Right atrium auricular region (tissue), 2 donors: ENCODE measurements at regions not wholly inside any gene's neighbourhood (a gene's known extent, or its start where the extent isn't known, plus 50 kb on each side); places are given as distances from the start of the nearest gene placed in this dataset.
"Not testable (repeated sequence)": the region's sequence is repeated elsewhere in the genome, so short reads cannot be mapped to it uniquely, and the experiment has no call there.

ENCODE experiments used
- DNase-seq: peaks from one replicate; pipeline ENCODE4 v3.0.0-alpha.2; 2019; ENCODE audit warnings: low spot score
- H3K27ac ChIP-seq, 2 donors: fragments of 200-600 bp; sonication (generic); 1 replicate in 1 of 2; 2 replicates in 1 of 2; pipeline ENCODE4 v1.5.1; 2016 to 2019
- H3K27me3 ChIP-seq, 2 donors: fragments of 200-600 bp; sonication (generic); one replicate each; pipeline versions ENCODE4 v1.5.1 to v1.6.0; 2017 to 2019
- H3K36me3 ChIP-seq: fragments of 200-600 bp; sonication (generic); one replicate; pipeline ENCODE4 v1.5.1; 2016
- H3K4me1 ChIP-seq, 2 donors: fragments of 200-600 bp; sonication (generic); one replicate each; pipeline versions ENCODE4 v1.5.1 to v1.6.0; 2017 to 2019
- H3K4me3 ChIP-seq, 2 donors: fragments of 200-600 bp; sonication (generic); 1 replicate in 1 of 2; 2 replicates in 1 of 2; pipeline ENCODE4 v1.5.1; 2017 to 2019; ENCODE audit warnings: mild to moderate bottlenecking in 1 of 2, moderate library complexity in 1 of 2
- H3K9me3 ChIP-seq, 2 donors: fragments of 200-600 bp; sonication (generic); one replicate each; pipeline ENCODE4 v1.5.1; 2019
- CTCF ChIP-seq, 2 donors: fragments of 200-600 bp; sonication (generic); IDR thresholded peaks; one replicate each; pipeline ENCODE4 v1.5.1; 2019; ENCODE audit warnings: antibody characterized with exemption in 2 of 2

GRCh38 chrX:121546317-121546716, 498.9 kb downstream of the GLUD2 start:
- Histone ChIP-seq H3K36me3 (no peaks in the 10 kb centered on the region), H3K4me3 (no peak overlapping the region), H3K27me3 (no peaks in the 10 kb centered on the region), H3K9me3 (peaks cover 0 to 14% of the 10 kb centered on the region in 2 donors), H3K4me1 (no peaks in the 10 kb centered on the region), H3K27ac (no peak overlapping the region)
- no peak for DNase-seq
- no peak for TF ChIP-seq CTCF (IDR thresholded peaks at IDR 0.05)

GRCh38 chrX:121558886-121559285, 511.5 kb downstream of the GLUD2 start:
- TF ChIP-seq CTCF (IDR thresholded peaks at IDR 0.05) = no peak
- no peaks in the 10 kb centered on the region for H3K9me3 ChIP-seq
- no peaks in the 10 kb centered on the region for H3K36me3 ChIP-seq
- H3K27ac ChIP-seq = no peak overlapping the region
- no peak overlapping the region for H3K4me3 ChIP-seq
- no peaks in the 10 kb centered on the region for H3K27me3 ChIP-seq
- no peaks in the 10 kb centered on the region for H3K4me1 ChIP-seq
- no peak for DNase-seq

DNA sequence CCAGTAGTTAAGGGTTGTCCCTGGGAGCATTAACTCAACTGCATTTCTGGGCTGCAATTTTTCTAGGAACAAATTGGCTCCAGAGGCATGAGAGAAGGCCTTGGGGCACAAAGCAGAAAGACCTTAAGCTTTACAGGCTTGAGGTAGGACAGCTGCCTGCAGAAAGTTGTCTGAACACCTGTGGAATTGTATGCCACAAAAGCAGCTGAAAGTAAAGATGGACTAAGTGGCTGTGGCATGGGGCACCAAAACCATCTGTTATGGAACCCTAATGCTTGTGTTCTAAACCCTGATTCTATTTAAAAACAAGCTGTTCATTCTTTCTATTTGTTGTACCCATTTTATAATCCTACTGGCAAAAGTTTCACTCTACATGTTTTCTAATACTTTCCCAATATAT, 515.2 kb downstream of the GLUD2 start:
- Histone ChIP-seq H3K27me3 (no peaks in the 10 kb centered on the region), H3K27ac (no peak overlapping the region), H3K36me3 (no peaks in the 10 kb centered on the region), H3K4me1 (no peaks in the 10 kb centered on the region), H3K9me3 (no peaks in the 10 kb centered on the region), H3K4me3 (no peak overlapping the region)
- TF ChIP-seq CTCF (IDR thresholded peaks at IDR 0.05) = no peak
- no peak for DNase-seq

DNA sequence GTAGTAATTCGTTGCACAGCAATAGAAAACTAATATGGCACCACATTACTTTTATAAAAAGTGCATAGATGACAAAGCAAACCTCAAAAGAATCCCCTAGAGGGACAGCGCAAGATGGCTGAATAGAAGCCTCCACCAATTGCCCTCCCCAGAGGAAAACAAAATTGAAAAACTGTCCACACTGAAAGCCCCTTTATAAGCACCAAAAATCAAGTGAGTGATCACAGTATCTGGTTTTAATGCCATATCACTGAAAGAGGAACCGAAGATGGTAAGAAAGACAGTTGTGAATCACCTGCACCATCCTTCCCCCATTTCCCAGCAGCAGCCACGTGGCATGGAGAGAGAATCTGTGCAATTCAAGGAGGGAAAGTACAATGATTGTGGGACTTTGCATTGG, 522.2 kb downstream of the GLUD2 start:
- Histone ChIP-seq H3K9me3 (no peaks in the 10 kb centered on the region), H3K4me1 (no peaks in the 10 kb centered on the region), H3K4me3 (no peak overlapping the region), H3K36me3 (no peaks in the 10 kb centered on the region), H3K27ac (no peak overlapping the region), H3K27me3 (no peaks in the 10 kb centered on the region)
- TF ChIP-seq CTCF (IDR thresholded peaks at IDR 0.05) = no peak
- no peak for DNase-seq

- Histone ChIP-seq H3K4me3 (no peak overlapping the region), H3K9me3 (no peaks in the 10 kb centered on the region), H3K27me3 (no peaks in the 10 kb centered on the region), H3K27ac (no peak overlapping the region), H3K36me3 (no peaks in the 10 kb centered on the region), H3K4me1 (no peaks in the 10 kb centered on the region)
- TF ChIP-seq CTCF (IDR thresholded peaks at IDR 0.05) = no peak
- DNase-seq = no peak
Observed at GRCh38 chrX:121570072-121570841, 522.8 kb downstream of the GLUD2 start.

DNA sequence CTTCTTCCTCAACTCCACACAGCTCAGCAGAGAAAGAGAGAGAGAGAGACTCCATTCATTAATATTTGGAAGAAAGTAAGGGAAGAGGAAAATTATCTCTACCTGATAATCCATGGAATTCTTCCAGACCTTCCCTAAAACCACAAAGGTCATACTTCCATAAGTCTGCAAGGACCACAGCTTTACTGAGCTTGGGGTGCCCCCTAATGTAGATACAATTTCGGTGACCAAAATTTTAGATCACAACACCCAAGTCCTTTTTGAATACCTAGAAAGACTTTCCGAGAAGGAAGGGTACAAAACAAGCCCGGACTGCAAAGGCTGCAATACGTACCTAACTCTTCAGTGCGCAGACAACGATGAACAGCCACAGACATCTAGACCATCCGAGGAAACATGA, 523.9 kb downstream of the GLUD2 start:
- Histone ChIP-seq H3K4me1 (no peaks in the 10 kb centered on the region), H3K4me3 (no peak overlapping the region), H3K9me3 (no peaks in the 10 kb centered on the region), H3K27me3 (no peaks in the 10 kb centered on the region), H3K27ac (no peak overlapping the region), H3K36me3 (no peaks in the 10 kb centered on the region)
- no peak for DNase-seq
- no peak for TF ChIP-seq CTCF (IDR thresholded peaks at IDR 0.05)

DNA sequence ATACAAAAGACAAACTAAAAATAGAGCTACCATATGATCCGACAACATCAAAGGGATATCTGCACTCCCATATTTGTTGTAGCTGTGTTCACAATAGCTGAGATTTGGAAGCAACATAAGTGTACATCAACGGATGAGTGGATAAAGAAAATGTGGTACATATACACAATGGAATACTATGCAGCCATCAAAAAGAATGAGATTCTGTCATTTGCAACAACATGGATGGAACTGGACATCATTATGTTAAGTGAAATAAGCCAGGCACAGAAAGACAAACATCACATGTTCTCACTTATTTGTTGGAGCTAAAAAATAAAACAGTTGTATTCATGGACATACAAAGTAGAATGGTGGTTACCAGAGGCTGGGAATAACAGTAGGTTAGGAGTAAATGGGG, 527.0 kb downstream of the GLUD2 start:
- not testable (repeated sequence) for H3K9me3 ChIP-seq

More for the DNA sequence above, 527.0 kb downstream of the GLUD2 start:
- H3K27me3 ChIP-seq, H3K4me1 ChIP-seq, H3K36me3 ChIP-seq, H3K27ac ChIP-seq, DNase-seq, H3K4me3 ChIP-seq: not testable (repeated sequence)
